Motor neuron (in vitro differentiated cells): ENCODE measurements at regions not wholly inside any gene's neighbourhood (a gene's known extent, or its start where the extent isn't known, plus 50 kb on each side); places are given as distances from the start of the nearest gene placed in this dataset.

Experiments used
- ATAC-seq, 8 experiments: fragments of 200-7000 bp; cut with Tn5 transposase; replicated peaks in 6 of 8; 2 replicates each; pipeline ENCODE4 v1.8.0; 2021; ENCODE audit warnings: mild to moderate bottlenecking in 8 of 8, moderate library complexity in 8 of 8
- H3K27ac ChIP-seq, 2 donors: fragments of 250-450 bp; sonication (Bioruptor Pico); 2 replicates each; pipeline ENCODE4 v1.9.0; 2021; ENCODE audit warnings: antibody characterized with exemption in 2 of 2, mild to moderate bottlenecking in 2 of 2, moderate library complexity in 1 of 2
- H3K4me1 ChIP-seq, 2 donors: fragments of 250-450 bp; sonication (Bioruptor Pico); replicated peaks in 1 of 2; 2 replicates each; pipeline ENCODE4 v1.6.1; 2021; ENCODE audit warnings: antibody characterized with exemption in 2 of 2, mild to moderate bottlenecking in 2 of 2, moderate library complexity in 1 of 2
- H3K4me3 ChIP-seq, 5 donors: fragments of 250-450 bp; sonication (Bioruptor Pico); 2 replicates each; pipeline ENCODE4 v1.9.0; 2021; ENCODE audit warnings: antibody characterized with exemption in 5 of 5, mild to moderate bottlenecking in 5 of 5, moderate library complexity in 4 of 5
- WGBS, 10 experiments: fragments of 450-650 bp; shearing (Covaris generic); methylation state at CpG; one replicate each; pipeline ENCODE4 v1.0.0; 2022; 5-methylcytosine and 5-hydroxymethylcytosine counted together
- in situ Hi-C, 9 experiments: fragments of 400-800 bp; cut with MboI; loops; one replicate each; pipeline ENCODE4 v1.15.0; 2021; ENCODE audit warnings: low sequenced_read_pairs in 9 of 9, low pct_unique_long_range_greater_than_20kb in 2 of 9; ENCODE audit not compliant: unreplicated experiment in 9 of 9

DNA sequence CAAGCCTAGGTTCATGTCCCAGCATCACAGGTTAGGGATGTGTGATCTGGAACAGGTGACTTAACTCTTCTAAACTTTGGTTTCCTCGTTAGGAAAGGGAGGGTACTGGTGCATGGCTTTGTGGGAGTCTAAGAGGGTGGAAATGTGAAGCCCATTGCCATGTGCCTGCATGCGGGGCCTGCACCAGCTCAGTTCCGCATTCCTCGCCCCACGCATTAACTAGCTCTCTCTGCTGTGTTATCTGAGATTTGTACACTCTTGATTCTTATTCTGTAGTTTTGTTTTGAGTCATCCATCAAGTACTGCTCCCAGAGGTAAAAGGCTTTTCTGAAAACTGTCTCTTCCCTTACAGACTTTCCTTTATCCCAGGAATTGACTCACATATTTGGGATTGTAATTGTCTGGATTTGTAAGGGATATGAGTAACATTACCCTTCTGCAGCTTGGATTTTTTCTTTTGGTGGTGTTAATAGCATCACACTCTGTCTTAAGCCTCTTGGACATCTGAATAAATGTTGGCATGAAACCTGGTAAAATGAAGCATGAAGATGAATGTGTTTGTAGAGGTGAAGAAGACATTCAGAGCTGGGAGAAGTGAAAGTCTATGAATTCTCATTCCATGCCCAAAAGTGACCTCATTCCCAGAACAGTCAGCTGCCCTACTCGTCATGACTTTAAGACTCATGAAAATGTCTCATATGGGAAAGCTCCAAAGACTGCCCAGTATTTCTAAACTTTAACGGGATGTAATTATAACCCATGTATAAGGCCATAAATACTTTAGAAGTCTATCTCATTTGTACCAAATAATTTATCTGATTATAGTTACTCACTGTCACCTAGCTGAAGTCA, 357.3 kb downstream of the FOXA2 start:
- no peak overlapping the region for H3K4me3 ChIP-seq
- no peaks in the 10 kb centered on the region for H3K4me1 ChIP-seq
- no peak for ATAC-seq
- in situ Hi-C loops = loop anchor here in 1 of 9 experiments (25.0 kb wide), 1 partner anchor 515 kb away; the partner anchor contains the start of gene PAX1
- 0 to 85% (median 67%) methylated on average over 1 to 7 of the region's 7 CpGs; no CpG with 5 or more reads in 1 of the 10 experiments for WGBS, 10 experiments
- no peak overlapping the region for H3K27ac ChIP-seq

DNA sequence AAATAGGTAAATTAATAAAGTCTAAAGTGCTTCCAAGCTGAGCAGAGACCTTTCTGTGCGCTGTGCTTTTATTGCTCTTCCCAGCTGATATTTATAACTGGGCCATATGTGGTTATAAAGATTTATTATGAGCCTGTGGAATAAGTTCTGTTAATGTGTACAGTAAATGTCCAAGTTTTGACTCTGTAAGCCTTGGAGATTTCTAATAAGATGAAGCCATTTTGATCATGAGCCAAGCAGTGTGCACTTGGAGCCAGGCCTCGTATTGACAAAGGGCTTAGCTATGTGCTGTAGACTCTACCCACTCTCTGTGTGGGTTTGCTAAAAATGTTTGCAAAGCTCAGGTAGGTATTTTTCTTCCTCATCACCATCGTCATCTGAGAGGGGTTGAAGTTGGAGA, 361.1 kb downstream of the FOXA2 start:
- ATAC-seq = no peak
- Histone ChIP-seq H3K4me1 (no peaks in the 10 kb centered on the region), H3K4me3 (no peak overlapping the region), H3K27ac (no peak overlapping the region)
- in situ Hi-C loops = no loop called here
- 0 to 100% (median 74%) methylated on average over 1 to 3 of the region's 3 CpGs; no CpG with 5 or more reads in 1 of the 10 experiments for WGBS, 10 experiments

- H3K4me1 ChIP-seq = no peaks in the 10 kb centered on the region
- in situ Hi-C loops = no loop called here
- 0 to 86% (median 68%) methylated on average over 1 to 2 of the region's 2 CpGs; no CpG with 5 or more reads in 2 of the 10 experiments for WGBS, 10 experiments
- H3K27ac ChIP-seq = no peak overlapping the region
- ATAC-seq = no peak
- no peak overlapping the region for H3K4me3 ChIP-seq
Observed at GRCh38 chr20:22217712-22218352, 366.5 kb downstream of the FOXA2 start.

- H3K4me3 ChIP-seq = no peak overlapping the region
- H3K4me1 ChIP-seq = no peaks in the 10 kb centered on the region
- WGBS, 10 experiments = 0 to 96% (median 52%) methylated on average over 1 to 11 of the region's 11 CpGs; no CpG with 5 or more reads in 4 of the 10 experiments
- no peak overlapping the region for H3K27ac ChIP-seq
- in situ Hi-C loops = no loop called here
- ATAC-seq = no peak
Observed at GRCh38 chr20:22216984-22217383, 367.4 kb downstream of the FOXA2 start.

- ATAC-seq = no peak
- Histone ChIP-seq H3K4me3 (no peak overlapping the region), H3K27ac (no peak overlapping the region), H3K4me1 (no peaks in the 10 kb centered on the region)
- in situ Hi-C loops = no loop called here
- WGBS, 10 experiments = 0 to 89% (median 75%) methylated on average over 1 to 3 of the region's 3 CpGs; no CpG with 5 or more reads in 2 of the 10 experiments
Observed at GRCh38 chr20:22214296-22214695, 370.1 kb downstream of the FOXA2 start.

DNA sequence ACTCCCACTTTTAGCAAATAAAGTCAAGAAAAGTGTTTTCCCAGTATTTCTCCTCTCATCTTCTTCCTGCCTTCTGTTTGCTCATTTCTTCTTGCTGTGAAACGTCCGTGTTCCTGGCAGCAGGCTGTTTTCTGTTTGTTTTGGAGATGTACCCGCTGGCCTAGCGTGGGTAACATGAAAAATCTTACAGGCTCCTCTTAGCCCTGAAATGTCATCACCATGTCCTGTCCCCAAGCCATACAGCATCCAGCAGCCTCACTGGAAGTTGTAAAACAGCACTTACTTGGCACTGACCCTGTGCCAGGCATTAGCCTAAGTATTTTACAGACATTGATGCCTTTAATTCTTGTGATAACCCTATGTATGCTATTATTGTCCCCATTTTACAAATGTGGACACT, 371.1 kb downstream of the FOXA2 start:
- ATAC-seq = no peak
- H3K4me1 ChIP-seq = no peaks in the 10 kb centered on the region
- H3K4me3 ChIP-seq = no peak overlapping the region
- in situ Hi-C loops = no loop called here
- H3K27ac ChIP-seq = no peak overlapping the region
- WGBS, 10 experiments = 0 to 81% (median 71%) methylated on average over 2 to 4 of the region's 4 CpGs; no CpG with 5 or more reads in 1 of the 10 experiments

- no peak for ATAC-seq
- Histone ChIP-seq H3K27ac (no peak overlapping the region), H3K4me3 (no peak overlapping the region), H3K4me1 (no peaks in the 10 kb centered on the region)
- in situ Hi-C loops = no loop called here
Observed at GRCh38 chr20:22207280-22207679, 377.1 kb downstream of the FOXA2 start.

DNA sequence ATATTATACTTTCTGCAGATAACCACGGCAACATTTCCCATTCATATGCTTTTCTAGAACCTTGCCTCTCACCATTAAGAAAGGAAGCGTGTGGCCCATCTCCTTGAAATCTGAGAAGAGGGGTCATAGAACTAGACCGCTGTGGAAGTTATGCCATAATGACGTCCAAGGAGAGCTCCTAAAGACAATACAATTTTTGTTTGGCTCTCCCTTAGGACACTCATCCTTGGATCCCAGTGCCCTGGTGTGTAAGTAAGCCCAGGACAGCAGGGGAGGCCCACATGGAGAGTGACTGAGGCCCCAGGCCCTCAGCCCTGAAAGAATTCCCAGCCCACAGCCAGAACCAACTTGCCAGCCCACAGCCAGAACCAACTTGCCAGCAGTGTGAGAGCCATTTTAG, 379.6 kb downstream of the FOXA2 start:
- WGBS, 10 experiments = 0 to 98% (median 67%) methylated on average over 1 to 4 of the region's 4 CpGs; no CpG with 5 or more reads in 2 of the 10 experiments
- in situ Hi-C loops = no loop called here
- no peak for ATAC-seq
- no peaks in the 10 kb centered on the region for H3K4me1 ChIP-seq
- H3K27ac ChIP-seq = no peak overlapping the region
- no peak overlapping the region for H3K4me3 ChIP-seq

- ATAC-seq = no peak
- Histone ChIP-seq H3K27ac (no peak overlapping the region), H3K4me3 (no peak overlapping the region), H3K4me1 (no peaks in the 10 kb centered on the region)
- in situ Hi-C loops = no loop called here
- WGBS, 10 experiments = 0 to 55% (median 16%) methylated on average over 1 of the region's 1 CpG; no CpG with 5 or more reads in 2 of the 10 experiments
Observed at GRCh38 chr20:22182148-22182547, 402.2 kb downstream of the FOXA2 start.

DNA sequence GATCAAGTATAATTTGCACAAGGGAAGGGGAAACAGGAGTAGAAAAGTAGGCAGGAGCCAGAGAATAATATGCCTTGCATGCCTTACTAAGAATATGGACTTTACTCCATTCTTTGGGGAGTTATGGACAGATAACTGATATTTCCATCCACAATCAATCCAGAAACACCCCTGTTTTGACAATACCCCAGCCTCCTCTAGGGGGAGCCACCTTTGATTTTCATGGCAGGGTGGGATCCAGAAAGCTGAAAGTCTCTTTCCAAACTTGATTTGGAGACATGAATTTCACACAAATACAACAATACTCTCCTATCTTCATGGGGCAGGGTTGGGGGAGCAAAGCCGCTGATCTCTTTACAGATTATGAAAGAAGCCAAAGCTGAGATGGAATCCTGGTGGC, 404.1 kb downstream of the FOXA2 start:
- WGBS, 10 experiments = 22 to 100% (median 76%) methylated on average over 1 of the region's 1 CpG; no CpG with 5 or more reads in 4 of the 10 experiments
- in situ Hi-C loops = no loop called here
- no peak overlapping the region for H3K27ac ChIP-seq

DNA sequence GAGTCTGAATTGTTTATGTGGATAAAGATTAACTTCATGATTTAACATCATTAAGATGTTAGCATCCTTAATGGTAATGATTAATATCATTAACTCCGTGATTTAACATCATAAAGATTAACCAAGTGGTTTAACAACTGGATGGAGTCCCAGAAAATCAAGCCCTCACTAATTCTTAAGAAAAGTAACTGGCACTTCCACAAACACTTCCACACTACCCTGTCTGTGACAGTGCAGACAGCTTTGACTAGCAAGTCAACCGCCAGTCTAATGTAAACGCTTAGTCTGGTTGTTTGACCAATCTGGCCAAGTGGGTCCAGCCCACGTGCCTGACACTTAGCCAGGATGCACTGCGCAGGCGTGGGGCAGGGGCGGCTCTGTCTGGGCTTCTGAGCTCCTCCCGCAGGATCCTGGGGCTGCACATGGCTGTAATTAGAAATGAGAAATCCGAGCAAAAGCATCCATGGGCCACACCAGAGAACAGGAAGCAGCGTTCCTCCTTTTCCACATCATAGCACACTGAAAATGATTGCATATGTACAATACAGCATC, 424.2 kb downstream of the FOXA2 start:
- 0 to 89% (median 62%) methylated on average over 1 to 7 of the region's 10 CpGs for WGBS, 10 experiments
- H3K27ac ChIP-seq = no peak overlapping the region
- in situ Hi-C loops = no loop called here
- H3K4me3 ChIP-seq = no peak overlapping the region
- no peaks in the 10 kb centered on the region for H3K4me1 ChIP-seq
- no peak for ATAC-seq

More for the DNA sequence above, 404.1 kb downstream of the FOXA2 start:
- no peaks in the 10 kb centered on the region for H3K4me1 ChIP-seq
- no peak for ATAC-seq
- no peak overlapping the region for H3K4me3 ChIP-seq

DNA sequence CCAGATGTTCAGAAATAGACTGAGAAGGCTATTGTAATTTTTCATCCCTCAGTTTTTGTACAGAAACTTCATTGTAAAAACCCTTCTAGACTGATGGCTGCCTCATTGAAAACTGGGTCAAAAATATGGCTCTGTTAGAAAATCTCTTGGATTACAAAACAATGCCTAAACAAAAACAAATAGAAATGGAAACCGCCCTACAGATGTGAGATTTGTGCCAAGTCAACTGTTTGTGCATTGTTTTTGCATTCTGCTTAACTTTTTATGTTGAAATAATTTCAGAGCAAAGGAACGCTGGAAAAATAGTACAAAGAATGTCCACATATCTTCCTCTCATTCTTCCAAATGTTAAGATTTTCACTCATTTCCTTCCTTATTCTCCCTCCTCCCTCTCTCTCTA, 425.1 kb downstream of the FOXA2 start:
- Histone ChIP-seq H3K4me1 (no peaks in the 10 kb centered on the region), H3K4me3 (no peak overlapping the region), H3K27ac (no peak overlapping the region)
- 0 to 80% (median 39%) methylated on average over 1 to 2 of the region's 2 CpGs for WGBS, 10 experiments
- no peak for ATAC-seq
- in situ Hi-C loops = no loop called here

- H3K4me3 ChIP-seq = no peak overlapping the region
- H3K27ac ChIP-seq = no peak overlapping the region
- in situ Hi-C loops = no loop called here
- ATAC-seq = no peak
- H3K4me1 ChIP-seq = no peaks in the 10 kb centered on the region
Observed at GRCh38 chr20:22127587-22127986, 422.1 kb downstream of the PAX1 start.
